IPS-15b (cell line): ENCODE measurements at regions not wholly inside any gene's neighbourhood (a gene's known extent, or its start where the extent isn't known, plus 50 kb on each side); places are given as distances from the start of the nearest gene placed in this dataset.

Experiments
- H3K27me3 ChIP-seq: one replicate; pipeline ENCODE4 v1.6.1; 2013; ENCODE audit warnings: low read length; ENCODE audit not compliant: control insufficient read depth, insufficient read depth
- H3K36me3 ChIP-seq: one replicate; pipeline ENCODE4 v1.6.1; 2013; ENCODE audit warnings: low read length; ENCODE audit not compliant: control insufficient read depth, insufficient read depth
- H3K4me1 ChIP-seq: one replicate; pipeline ENCODE4 v1.6.1; 2013; ENCODE audit warnings: mild to moderate bottlenecking, low read length; ENCODE audit not compliant: control insufficient read depth, insufficient read depth
- H3K4me3 ChIP-seq: one replicate; pipeline ENCODE4 v1.5.1; 2013; ENCODE audit warnings: low read depth, low read length
- H3K9ac ChIP-seq: one replicate; pipeline ENCODE4 v1.6.1; 2013; ENCODE audit warnings: low read depth, mild to moderate bottlenecking, low read length
- H3K9me3 ChIP-seq: one replicate; pipeline ENCODE4 v1.6.1; 2013; ENCODE audit warnings: mild to moderate bottlenecking, low read length; ENCODE audit not compliant: control insufficient read depth, insufficient read depth

- Histone ChIP-seq H3K4me1 (peaks cover 3% of the 10 kb centered on the region), H3K9ac (no peak overlapping the region), H3K27me3 (no peaks in the 10 kb centered on the region), H3K36me3 (no peaks in the 10 kb centered on the region), H3K4me3 (no peak overlapping the region), H3K9me3 (no peaks in the 10 kb centered on the region)
Observed at GRCh38 chr18:38884050-38884449, 1318.5 kb upstream of the CELF4 start.

- Histone ChIP-seq H3K36me3 (no peaks in the 10 kb centered on the region), H3K27me3 (no peaks in the 10 kb centered on the region), H3K9me3 (no peaks in the 10 kb centered on the region), H3K4me1 (peaks cover 3% of the 10 kb centered on the region), H3K9ac (no peak overlapping the region), H3K4me3 (no peak overlapping the region)
Observed at GRCh38 chr18:38883111-38883510, 1317.5 kb upstream of the CELF4 start.

GRCh38 chr18:38879871-38880270, 1314.3 kb upstream of the CELF4 start:
- Histone ChIP-seq H3K4me1 (no peaks in the 10 kb centered on the region), H3K9me3 (no peaks in the 10 kb centered on the region), H3K36me3 (no peaks in the 10 kb centered on the region), H3K9ac (no peak overlapping the region), H3K27me3 (no peaks in the 10 kb centered on the region), H3K4me3 (no peak overlapping the region)

GRCh38 chr18:38872342-38872741, 1306.7 kb upstream of the CELF4 start:
- Histone ChIP-seq H3K9me3 (no peaks in the 10 kb centered on the region), H3K4me3 (no peak overlapping the region), H3K36me3 (no peaks in the 10 kb centered on the region), H3K27me3 (no peaks in the 10 kb centered on the region), H3K4me1 (no peaks in the 10 kb centered on the region), H3K9ac (no peak overlapping the region)

- Histone ChIP-seq H3K27me3 (no peaks in the 10 kb centered on the region), H3K9ac (no peak overlapping the region), H3K4me3 (no peak overlapping the region), H3K9me3 (no peaks in the 10 kb centered on the region), H3K4me1 (no peaks in the 10 kb centered on the region), H3K36me3 (no peaks in the 10 kb centered on the region)
Observed at GRCh38 chr18:38868757-38869156, 1303.2 kb upstream of the CELF4 start.

GRCh38 chr18:38867680-38868079, 1302.1 kb upstream of the CELF4 start:
- H3K9ac ChIP-seq, result no peak overlapping the region
- no peak overlapping the region for H3K4me3 ChIP-seq
- H3K27me3 ChIP-seq, result no peaks in the 10 kb centered on the region
- H3K36me3 ChIP-seq, result no peaks in the 10 kb centered on the region
- H3K9me3 ChIP-seq, result no peaks in the 10 kb centered on the region
- H3K4me1 ChIP-seq, result no peaks in the 10 kb centered on the region

GRCh38 chr18:38851526-38851925, 1285.9 kb upstream of the CELF4 start:
- no peaks in the 10 kb centered on the region for H3K36me3 ChIP-seq
- H3K27me3 ChIP-seq, result no peaks in the 10 kb centered on the region
- no peaks in the 10 kb centered on the region for H3K9me3 ChIP-seq
- no peak overlapping the region for H3K9ac ChIP-seq
- H3K4me1 ChIP-seq, result no peaks in the 10 kb centered on the region
- no peak overlapping the region for H3K4me3 ChIP-seq

GRCh38 chr18:38847326-38847725, 1281.7 kb upstream of the CELF4 start:
- H3K4me3 ChIP-seq, result no peak overlapping the region
- no peaks in the 10 kb centered on the region for H3K36me3 ChIP-seq
- no peaks in the 10 kb centered on the region for H3K9me3 ChIP-seq
- no peak overlapping the region for H3K9ac ChIP-seq
- no peaks in the 10 kb centered on the region for H3K27me3 ChIP-seq
- H3K4me1 ChIP-seq, result no peaks in the 10 kb centered on the region

GRCh38 chr18:38843291-38843690, 1277.7 kb upstream of the CELF4 start:
- H3K27me3 ChIP-seq, result no peaks in the 10 kb centered on the region
- H3K4me1 ChIP-seq, result no peaks in the 10 kb centered on the region
- H3K36me3 ChIP-seq, result no peaks in the 10 kb centered on the region
- no peak overlapping the region for H3K4me3 ChIP-seq
- H3K9me3 ChIP-seq, result no peaks in the 10 kb centered on the region
- no peak overlapping the region for H3K9ac ChIP-seq

- no peaks in the 10 kb centered on the region for H3K27me3 ChIP-seq
- H3K4me3 ChIP-seq, result no peak overlapping the region
- no peak overlapping the region for H3K9ac ChIP-seq
- no peaks in the 10 kb centered on the region for H3K36me3 ChIP-seq
- no peaks in the 10 kb centered on the region for H3K4me1 ChIP-seq
- no peaks in the 10 kb centered on the region for H3K9me3 ChIP-seq
Observed at GRCh38 chr18:38826247-38826646, 1260.6 kb upstream of the CELF4 start.

GRCh38 chr18:38811209-38811608, 1245.6 kb upstream of the CELF4 start:
- H3K9me3 ChIP-seq, result no peaks in the 10 kb centered on the region
- H3K9ac ChIP-seq, result no peak overlapping the region
- no peaks in the 10 kb centered on the region for H3K27me3 ChIP-seq
- H3K36me3 ChIP-seq, result no peaks in the 10 kb centered on the region
- H3K4me1 ChIP-seq, result no peaks in the 10 kb centered on the region
- H3K4me3 ChIP-seq, result no peak overlapping the region

GRCh38 chr18:38810789-38811188, 1245.2 kb upstream of the CELF4 start:
- Histone ChIP-seq H3K36me3 (no peaks in the 10 kb centered on the region), H3K9ac (no peak overlapping the region), H3K9me3 (no peaks in the 10 kb centered on the region), H3K27me3 (no peaks in the 10 kb centered on the region), H3K4me3 (no peak overlapping the region), H3K4me1 (peaks cover 3% of the 10 kb centered on the region)

- peaks cover 13% of the 10 kb centered on the region for H3K4me1 ChIP-seq
- H3K9me3 ChIP-seq, result no peaks in the 10 kb centered on the region
- no peak overlapping the region for H3K4me3 ChIP-seq
- H3K9ac ChIP-seq, result no peak overlapping the region
- H3K36me3 ChIP-seq, result no peaks in the 10 kb centered on the region
- no peaks in the 10 kb centered on the region for H3K27me3 ChIP-seq
Observed at GRCh38 chr18:38807915-38808314, 1242.3 kb upstream of the CELF4 start.
